Ovary (tissue), 3 donors: ENCODE measurements at regions not wholly inside any gene's neighbourhood (a gene's known extent, or its start where the extent isn't known, plus 50 kb on each side); places are given as distances from the start of the nearest gene placed in this dataset.

Source experiments
- CTCF ChIP-seq, 3 donors: fragments of 450-650 bp in 2 of 3; fragments of 200-600 bp in 1 of 3; IDR thresholded peaks; one replicate each; pipeline versions ENCODE4 v1.5.1 to v1.8.0; 2016 to 2022; ENCODE audit warnings: antibody characterized with exemption in 3 of 3, mild to moderate bottlenecking in 1 of 3
- EP300 ChIP-seq: sonication (generic); formaldehyde crosslinking; IDR thresholded peaks from one replicate; pipeline ENCODE4 v1.6.1; 2017; ENCODE audit warnings: antibody characterized with exemption
- donor health status: DM: no; HTN: no; CAD: no.

DNA sequence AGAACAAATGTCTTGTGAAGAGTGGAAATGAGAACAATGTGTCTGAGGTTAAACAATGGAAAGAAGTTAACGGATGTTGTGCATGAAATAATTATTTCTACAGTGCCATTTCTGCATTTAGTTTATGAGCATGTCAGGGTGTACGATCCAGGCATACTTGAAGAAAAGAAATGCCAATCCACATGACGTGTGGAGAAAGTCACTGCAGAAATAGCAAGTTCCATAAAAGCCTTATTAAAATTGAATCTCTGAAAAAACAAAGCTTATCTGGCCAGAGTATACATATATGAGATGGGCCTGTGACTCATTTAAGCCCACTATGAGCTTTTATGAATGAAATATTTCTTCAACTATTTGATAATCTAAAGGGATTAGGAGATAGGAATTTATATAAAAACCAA lies 426.1 kb downstream of the EFNB2 start:
- TF ChIP-seq CTCF (IDR thresholded peaks at IDR 0.05): no peak
- TF ChIP-seq EP300: no peak
